HTR-8/SVneo (cell line): ENCODE measurements at regions not wholly inside any gene's neighbourhood (a gene's known extent, or its start where the extent isn't known, plus 50 kb on each side); places are given as distances from the start of the nearest gene placed in this dataset.

Source experiments
- DNase-seq: peaks from one replicate; pipeline ENCODE4 v3.0.0; 2011; ENCODE audit warnings: low spot score, mixed read lengths; ENCODE audit not compliant: insufficient read length
- FAIRE-seq: peaks from 2 replicates; lab custom pipeline; 2011; peaks lifted over from hg19 to GRCh38; lab: Jason Lieb, UNC

GRCh38 chrX:10288373-10288975 is 131.7 kb downstream of the CLCN4 start:
- FAIRE-seq (no peak), DNase-seq (no peak)

- FAIRE-seq, result no peak
- no peak for DNase-seq
These were observed 139.8 kb downstream of the CLCN4 start for GRCh38 chrX:10296576-10296975.

GRCh38 chrX:10310511-10310910 is 153.7 kb downstream of the CLCN4 start:
- no peak for FAIRE-seq

GRCh38 chrX:10314530-10315104 is 157.8 kb downstream of the CLCN4 start:
- FAIRE-seq (no peak), DNase-seq (no peak)

More at GRCh38 chrX:10310511-10310910, 153.7 kb downstream of the CLCN4 start:
- DNase-seq, result no peak

- FAIRE-seq, result no peak
These were observed 168.8 kb downstream of the CLCN4 start for GRCh38 chrX:10325611-10326010.

GRCh38 chrX:10326578-10326977 is 169.8 kb downstream of the CLCN4 start:
- no peak for DNase-seq
- no peak for FAIRE-seq

More at GRCh38 chrX:10325611-10326010, 168.8 kb downstream of the CLCN4 start:
- no peak for DNase-seq

- FAIRE-seq (no peak), DNase-seq (peak; percentile 20)
These were observed 170.9 kb downstream of the CLCN4 start for GRCh38 chrX:10327651-10328050.

- DNase-seq, result no peak
- FAIRE-seq, result no peak
These were observed 173.2 kb downstream of the CLCN4 start for GRCh38 chrX:10329984-10330383.

- FAIRE-seq (no peak), DNase-seq (no peak)
These were observed 184.5 kb downstream of the CLCN4 start for GRCh38 chrX:10341309-10341708.

GRCh38 chrX:10350221-10350620 is 193.4 kb downstream of the CLCN4 start:
- no peak for FAIRE-seq
- DNase-seq, result no peak

GRCh38 chrX:10350981-10351380 is 194.2 kb downstream of the CLCN4 start:
- FAIRE-seq, result no peak
- peak; percentile 26 for DNase-seq

- no peak for DNase-seq
- no peak for FAIRE-seq
These were observed 195.8 kb downstream of the CLCN4 start for GRCh38 chrX:10352536-10352935.

- no peak for FAIRE-seq
- DNase-seq, result no peak
These were observed 200.2 kb downstream of the CLCN4 start for GRCh38 chrX:10356979-10357378.

- no peak for DNase-seq
- no peak for FAIRE-seq
These were observed 202.2 kb downstream of the CLCN4 start for GRCh38 chrX:10358958-10359357.

GRCh38 chrX:10360116-10360515 is 203.3 kb downstream of the CLCN4 start:
- DNase-seq (no peak), FAIRE-seq (no peak)

- no peak for DNase-seq
- FAIRE-seq, result no peak
These were observed 208.9 kb downstream of the CLCN4 start for GRCh38 chrX:10365532-10366265.

- no peak for FAIRE-seq
- no peak for DNase-seq
These were observed 210.6 kb downstream of the CLCN4 start for GRCh38 chrX:10367406-10367805.

GRCh38 chrX:10370976-10371375 is 214.2 kb downstream of the CLCN4 start:
- FAIRE-seq, result no peak

GRCh38 chrX:10377427-10377826 is 220.7 kb downstream of the CLCN4 start:
- no peak for FAIRE-seq
- DNase-seq, result no peak

More at GRCh38 chrX:10370976-10371375, 214.2 kb downstream of the CLCN4 start:
- no peak for DNase-seq

- DNase-seq (no peak), FAIRE-seq (no peak)
These were observed 223.1 kb downstream of the CLCN4 start for GRCh38 chrX:10379878-10380277.

- no peak for FAIRE-seq
- DNase-seq, result no peak
These were observed 223.5 kb downstream of the CLCN4 start for GRCh38 chrX:10380300-10380699.
